NCI-H1048 (cell line): ENCODE measurements at regions not wholly inside any gene's neighbourhood (a gene's known extent, or its start where the extent isn't known, plus 50 kb on each side); places are given as distances from the start of the nearest gene placed in this dataset.

Source experiments
- DNase-seq: peaks from one replicate; lab custom pipeline; 2025; lab: John Stamatoyannopoulos, UW

GRCh38 chr15:79230766-79231165, 51.8 kb upstream of the ANKRD34C start:
- DNase-seq: no peak

GRCh38 chr15:79222808-79223207, 59.7 kb upstream of the ANKRD34C start:
- DNase-seq: no peak

GRCh38 chr15:79221696-79222095, 60.8 kb upstream of the ANKRD34C start:
- DNase-seq: no peak

GRCh38 chr15:79219393-79220056, 63.0 kb upstream of the ANKRD34C start:
- no peak for DNase-seq

- no peak for DNase-seq
These were observed 63.8 kb upstream of the ANKRD34C start for GRCh38 chr15:79218588-79219200.

- no peak for DNase-seq
These were observed 68.9 kb upstream of the ANKRD34C start for GRCh38 chr15:79213650-79214049.

GRCh38 chr15:79212589-79213157, 69.8 kb upstream of the ANKRD34C start:
- no peak for DNase-seq

- DNase-seq: no peak
These were observed 71.0 kb upstream of the ANKRD34C start for GRCh38 chr15:79211481-79211880.

GRCh38 chr15:79209690-79210089, 72.8 kb upstream of the ANKRD34C start:
- DNase-seq: no peak

- no peak for DNase-seq
These were observed 73.4 kb upstream of the ANKRD34C start for GRCh38 chr15:79209116-79209515.

GRCh38 chr15:79208179-79208578, 74.3 kb upstream of the ANKRD34C start:
- DNase-seq: no peak

- DNase-seq: no peak
These were observed 75.6 kb upstream of the ANKRD34C start for GRCh38 chr15:79206940-79207339.

- DNase-seq: no peak
These were observed 77.4 kb upstream of the ANKRD34C start for GRCh38 chr15:79204886-79205675.

- no peak for DNase-seq
These were observed 84.1 kb upstream of the ANKRD34C start for GRCh38 chr15:79198461-79198860.

GRCh38 chr15:79197285-79197684, 85.2 kb upstream of the ANKRD34C start:
- DNase-seq: no peak

GRCh38 chr15:79195802-79196201, 86.7 kb upstream of the ANKRD34C start:
- no peak for DNase-seq

GRCh38 chr15:79195239-79195638, 87.3 kb upstream of the ANKRD34C start:
- no peak for DNase-seq

GRCh38 chr15:79194386-79194785, 88.1 kb upstream of the ANKRD34C start:
- no peak for DNase-seq

- DNase-seq: no peak
These were observed 89.0 kb upstream of the ANKRD34C start for GRCh38 chr15:79193549-79193948.

- no peak for DNase-seq
These were observed 89.4 kb upstream of the ANKRD34C start for GRCh38 chr15:79193103-79193502.

- DNase-seq: no peak
These were observed 90.0 kb upstream of the ANKRD34C start for GRCh38 chr15:79192462-79193036.

- no peak for DNase-seq
These were observed 92.4 kb upstream of the ANKRD34C start for GRCh38 chr15:79190093-79190492.
